ENCODE measurements at regions not wholly inside any gene's neighbourhood (a gene's known extent, or its start where the extent isn't known, plus 50 kb on each side); places are given as distances from the start of the nearest gene placed in this dataset.

- H3K9ac ChIP-seq (ENCODE audit: low read length), result no peak overlapping the region
- H3K9me3 ChIP-seq (ENCODE audit: low read length), result no peaks in the 10 kb centered on the region
- H3K4me1 ChIP-seq (ENCODE audit: insufficient read depth, low read length), result no peaks in the 10 kb centered on the region
- no peak overlapping the region for H3K4me3 ChIP-seq (ENCODE audit: low read depth in 1 of 2, low read length in 2 of 2)
- no peaks in the 10 kb centered on the region for H3K36me3 ChIP-seq (ENCODE audit: insufficient read depth, low read length)
- no peak overlapping the region for H3K27ac ChIP-seq (ENCODE audit: low read depth, low read length)
- H3K27me3 ChIP-seq (ENCODE audit: control insufficient read depth in 1 of 2, insufficient read depth in 2 of 2, low read length in 2 of 2), result no peaks in the 10 kb centered on the region
These were observed 1462.9 kb upstream of the RAG2 start for GRCh38 chr11:38060920-38061319.

GRCh38 chr11:38060136-38060535 lies 1462.1 kb upstream of the RAG2 start:
- H3K4me3 ChIP-seq (ENCODE audit: low read depth in 1 of 2, low read length in 2 of 2), result no peak overlapping the region
- H3K36me3 ChIP-seq (ENCODE audit: insufficient read depth, low read length), result no peaks in the 10 kb centered on the region
- no peak overlapping the region for H3K9ac ChIP-seq (ENCODE audit: low read length)
- H3K27ac ChIP-seq (ENCODE audit: low read depth, low read length), result no peak overlapping the region
- no peaks in the 10 kb centered on the region for H3K9me3 ChIP-seq (ENCODE audit: low read length)
- no peaks in the 10 kb centered on the region for H3K27me3 ChIP-seq (ENCODE audit: control insufficient read depth in 1 of 2, insufficient read depth in 2 of 2, low read length in 2 of 2)
- H3K4me1 ChIP-seq (ENCODE audit: insufficient read depth, low read length), result no peaks in the 10 kb centered on the region

- Histone ChIP-seq H3K27me3 (ENCODE audit: control insufficient read depth in 1 of 2, insufficient read depth in 2 of 2, low read length in 2 of 2) (no peaks in the 10 kb centered on the region), H3K27ac (ENCODE audit: low read depth, low read length) (no peak overlapping the region), H3K9ac (ENCODE audit: low read length) (no peak overlapping the region), H3K36me3 (ENCODE audit: insufficient read depth, low read length) (no peaks in the 10 kb centered on the region), H3K9me3 (ENCODE audit: low read length) (no peaks in the 10 kb centered on the region), H3K4me1 (ENCODE audit: insufficient read depth, low read length) (no peaks in the 10 kb centered on the region), H3K4me3 (ENCODE audit: low read depth in 1 of 2, low read length in 2 of 2) (no peak overlapping the region)
These were observed 1448.6 kb upstream of the RAG2 start for GRCh38 chr11:38046571-38047135.

- H3K9ac ChIP-seq (ENCODE audit: low read length), result no peak overlapping the region
- H3K27ac ChIP-seq (ENCODE audit: low read depth, low read length), result no peak overlapping the region
These were observed 1445.0 kb upstream of the RAG2 start for GRCh38 chr11:38043060-38043459.

GRCh38 chr11:38038777-38039176 lies 1440.7 kb upstream of the RAG2 start:
- H3K4me1 ChIP-seq (ENCODE audit: insufficient read depth, low read length), result no peaks in the 10 kb centered on the region
- H3K27ac ChIP-seq (ENCODE audit: low read depth, low read length), result no peak overlapping the region
- no peaks in the 10 kb centered on the region for H3K9me3 ChIP-seq (ENCODE audit: low read length)
- H3K27me3 ChIP-seq (ENCODE audit: control insufficient read depth in 1 of 2, insufficient read depth in 2 of 2, low read length in 2 of 2), result no peaks in the 10 kb centered on the region
- H3K9ac ChIP-seq (ENCODE audit: low read length), result no peak overlapping the region
- H3K36me3 ChIP-seq (ENCODE audit: insufficient read depth, low read length), result no peaks in the 10 kb centered on the region
- H3K4me3 ChIP-seq (ENCODE audit: low read depth in 1 of 2, low read length in 2 of 2), result no peak overlapping the region

More at GRCh38 chr11:38043060-38043459, 1445.0 kb upstream of the RAG2 start:
- Histone ChIP-seq H3K9me3 (ENCODE audit: low read length) (no peaks in the 10 kb centered on the region), H3K27me3 (ENCODE audit: control insufficient read depth in 1 of 2, insufficient read depth in 2 of 2, low read length in 2 of 2) (no peaks in the 10 kb centered on the region), H3K4me1 (ENCODE audit: insufficient read depth, low read length) (no peaks in the 10 kb centered on the region), H3K4me3 (ENCODE audit: low read depth in 1 of 2, low read length in 2 of 2) (no peak overlapping the region), H3K36me3 (ENCODE audit: insufficient read depth, low read length) (no peaks in the 10 kb centered on the region)

GRCh38 chr11:38019072-38019775 lies 1421.2 kb upstream of the RAG2 start:
- Histone ChIP-seq H3K4me1 (ENCODE audit: insufficient read depth, low read length) (no peaks in the 10 kb centered on the region), H3K27me3 (ENCODE audit: control insufficient read depth in 1 of 2, insufficient read depth in 2 of 2, low read length in 2 of 2) (no peaks in the 10 kb centered on the region), H3K9me3 (ENCODE audit: low read length) (no peaks in the 10 kb centered on the region), H3K9ac (ENCODE audit: low read length) (no peak overlapping the region), H3K27ac (ENCODE audit: low read depth, low read length) (no peak overlapping the region), H3K4me3 (ENCODE audit: low read depth in 1 of 2, low read length in 2 of 2) (no peak overlapping the region), H3K36me3 (ENCODE audit: insufficient read depth, low read length) (no peaks in the 10 kb centered on the region)

- no peaks in the 10 kb centered on the region for H3K9me3 ChIP-seq (ENCODE audit: low read length)
- H3K27ac ChIP-seq (ENCODE audit: low read depth, low read length), result no peak overlapping the region
- H3K4me1 ChIP-seq (ENCODE audit: insufficient read depth, low read length), result no peaks in the 10 kb centered on the region
- H3K27me3 ChIP-seq (ENCODE audit: control insufficient read depth in 1 of 2, insufficient read depth in 2 of 2, low read length in 2 of 2), result no peaks in the 10 kb centered on the region
- H3K36me3 ChIP-seq (ENCODE audit: insufficient read depth, low read length), result no peaks in the 10 kb centered on the region
- H3K4me3 ChIP-seq (ENCODE audit: low read depth in 1 of 2, low read length in 2 of 2), result no peak overlapping the region
- no peak overlapping the region for H3K9ac ChIP-seq (ENCODE audit: low read length)
These were observed 1416.4 kb upstream of the RAG2 start for GRCh38 chr11:38014405-38014804.

GRCh38 chr11:38013157-38013556 lies 1415.1 kb upstream of the RAG2 start:
- H3K9ac ChIP-seq (ENCODE audit: low read length), result no peak overlapping the region
- no peaks in the 10 kb centered on the region for H3K27me3 ChIP-seq (ENCODE audit: control insufficient read depth in 1 of 2, insufficient read depth in 2 of 2, low read length in 2 of 2)
- H3K4me1 ChIP-seq (ENCODE audit: insufficient read depth, low read length), result no peaks in the 10 kb centered on the region
- no peak overlapping the region for H3K4me3 ChIP-seq (ENCODE audit: low read depth in 1 of 2, low read length in 2 of 2)
- no peak overlapping the region for H3K27ac ChIP-seq (ENCODE audit: low read depth, low read length)
- H3K9me3 ChIP-seq (ENCODE audit: low read length), result no peaks in the 10 kb centered on the region
- H3K36me3 ChIP-seq (ENCODE audit: insufficient read depth, low read length), result no peaks in the 10 kb centered on the region

GRCh38 chr11:38011496-38011895 lies 1413.5 kb upstream of the RAG2 start:
- Histone ChIP-seq H3K36me3 (ENCODE audit: insufficient read depth, low read length) (no peaks in the 10 kb centered on the region), H3K27ac (ENCODE audit: low read depth, low read length) (no peak overlapping the region), H3K4me3 (ENCODE audit: low read depth in 1 of 2, low read length in 2 of 2) (no peak overlapping the region), H3K27me3 (ENCODE audit: control insufficient read depth in 1 of 2, insufficient read depth in 2 of 2, low read length in 2 of 2) (no peaks in the 10 kb centered on the region), H3K4me1 (ENCODE audit: insufficient read depth, low read length) (no peaks in the 10 kb centered on the region), H3K9ac (ENCODE audit: low read length) (no peak overlapping the region), H3K9me3 (ENCODE audit: low read length) (no peaks in the 10 kb centered on the region)

- Histone ChIP-seq H3K4me1 (ENCODE audit: insufficient read depth, low read length) (no peaks in the 10 kb centered on the region), H3K36me3 (ENCODE audit: insufficient read depth, low read length) (no peaks in the 10 kb centered on the region), H3K27me3 (ENCODE audit: control insufficient read depth in 1 of 2, insufficient read depth in 2 of 2, low read length in 2 of 2) (no peaks in the 10 kb centered on the region), H3K27ac (ENCODE audit: low read depth, low read length) (no peak overlapping the region), H3K4me3 (ENCODE audit: low read depth in 1 of 2, low read length in 2 of 2) (no peak overlapping the region), H3K9me3 (ENCODE audit: low read length) (no peaks in the 10 kb centered on the region), H3K9ac (ENCODE audit: low read length) (no peak overlapping the region)
These were observed 1411.9 kb upstream of the RAG2 start for GRCh38 chr11:38009932-38010331.

GRCh38 chr11:38006466-38006865 lies 1408.4 kb upstream of the RAG2 start:
- Histone ChIP-seq H3K9ac (ENCODE audit: low read length) (no peak overlapping the region), H3K9me3 (ENCODE audit: low read length) (no peaks in the 10 kb centered on the region), H3K4me1 (ENCODE audit: insufficient read depth, low read length) (no peaks in the 10 kb centered on the region), H3K4me3 (ENCODE audit: low read depth in 1 of 2, low read length in 2 of 2) (no peak overlapping the region), H3K27ac (ENCODE audit: low read depth, low read length) (no peak overlapping the region), H3K27me3 (ENCODE audit: control insufficient read depth in 1 of 2, insufficient read depth in 2 of 2, low read length in 2 of 2) (no peaks in the 10 kb centered on the region), H3K36me3 (ENCODE audit: insufficient read depth, low read length) (no peaks in the 10 kb centered on the region)

GRCh38 chr11:38005597-38005996 lies 1407.6 kb upstream of the RAG2 start:
- no peak overlapping the region for H3K27ac ChIP-seq (ENCODE audit: low read depth, low read length)
- H3K4me1 ChIP-seq (ENCODE audit: insufficient read depth, low read length), result no peaks in the 10 kb centered on the region
- H3K36me3 ChIP-seq (ENCODE audit: insufficient read depth, low read length), result no peaks in the 10 kb centered on the region
- H3K27me3 ChIP-seq (ENCODE audit: control insufficient read depth in 1 of 2, insufficient read depth in 2 of 2, low read length in 2 of 2), result no peaks in the 10 kb centered on the region
- H3K9ac ChIP-seq (ENCODE audit: low read length), result no peak overlapping the region
- H3K4me3 ChIP-seq (ENCODE audit: low read depth in 1 of 2, low read length in 2 of 2), result no peak overlapping the region
- no peaks in the 10 kb centered on the region for H3K9me3 ChIP-seq (ENCODE audit: low read length)

Data from muscle layer of colon (tissue), 2 donors.